Endothelial cell of umbilical vein (primary cell): ENCODE measurements at regions not wholly inside any gene's neighbourhood (a gene's known extent, or its start where the extent isn't known, plus 50 kb on each side); places are given as distances from the start of the nearest gene placed in this dataset.

Experiments used
- BruUV-seq: library from RNA; stranded (reverse); fragments of 400-500 nt; replicated peaks from 2 replicates; lab custom pipeline; 2021; lab: Mats Ljungman, UMichigan
- CTCF ChIA-PET: fragments of 300-600, 350-600 bp; sonication (Branson Sonifier 250); formaldehyde crosslinking; loops from one replicate; lab custom pipeline; 2021; ENCODE audit warnings: antibody characterized with exemption, inconsistent platforms; lab: Charles Lee
- POLR2A ChIA-PET: fragments of 300-600, 350-600 bp; sonication (Branson Sonifier 250); formaldehyde crosslinking; loops from one replicate; lab custom pipeline; 2021; ENCODE audit warnings: antibody characterized with exemption, inconsistent platforms; lab: Charles Lee
- DNase-seq: peaks from one replicate; pipeline ENCODE4 v3.0.0-alpha.2; 2011; ENCODE audit warnings: low read depth, low spot score
- FAIRE-seq: peaks from 2 replicates; lab custom pipeline; 2011; peaks lifted over from hg19 to GRCh38; lab: Jason Lieb, UNC
- H2AFZ ChIP-seq: 2 replicates; pipeline ENCODE4 v1.6.0; 2012; ENCODE audit warnings: low read depth, low read length, control low read depth, inconsistent platforms
- H3K27ac ChIP-seq: 2 replicates; pipeline ENCODE4 v1.5.1; 2011; ENCODE audit warnings: low read depth, mild to moderate bottlenecking, control low read depth, low read length, moderate library complexity; ENCODE audit not compliant: insufficient read depth
- H3K27me3 ChIP-seq, 2 experiments: 2 replicates each; pipeline versions ENCODE4 v1.6.0 to v1.6.1; 2011; ENCODE audit warnings: low read length in 2 of 2, mixed read lengths in 1 of 2; ENCODE audit not compliant: control insufficient read depth in 2 of 2, insufficient read depth in 2 of 2
- H3K36me3 ChIP-seq, 2 experiments: 2 replicates in 1 of 2; 3 replicates in 1 of 2; pipeline ENCODE4 v1.5.1; 2011; ENCODE audit warnings: low read length in 2 of 2, mild to moderate bottlenecking in 1 of 2, moderate library complexity in 1 of 2; ENCODE audit not compliant: control insufficient read depth in 2 of 2, insufficient read depth in 2 of 2; ENCODE audit errors: extremely low read depth in 1 of 2
- H3K4me1 ChIP-seq: 3 replicates; pipeline ENCODE4 v1.5.1; 2011; ENCODE audit warnings: mild to moderate bottlenecking, low read length; ENCODE audit not compliant: control insufficient read depth, insufficient read depth; ENCODE audit errors: extremely low read depth
- H3K4me2 ChIP-seq: 2 replicates; pipeline ENCODE4 v1.6.1; 2011; ENCODE audit warnings: low read length, control low read depth, mixed read lengths; ENCODE audit not compliant: insufficient read depth
- H3K4me3 ChIP-seq, 3 experiments: fragments of 200-600 bp in 1 of 3; sonication (generic), shearing (Covaris generic) in 1 of 3; replicated peaks in 1 of 3; 2 replicates each; pipeline ENCODE4 v1.5.1; 2011 to 2016; ENCODE audit warnings: control low read depth in 3 of 3, low read length in 3 of 3, mild to moderate bottlenecking in 2 of 3, inconsistent platforms in 1 of 3, low read depth in 1 of 3, moderate library complexity in 1 of 3; ENCODE audit not compliant: insufficient read depth in 1 of 3
- H3K79me2 ChIP-seq: 2 replicates; pipeline ENCODE4 v1.6.0; 2012; ENCODE audit warnings: low read length, inconsistent platforms; ENCODE audit not compliant: control insufficient read depth, insufficient read depth
- H3K9ac ChIP-seq: replicated peaks from 2 replicates; pipeline ENCODE3; 2011; ENCODE audit warnings: low read length, control low read depth; ENCODE audit not compliant: insufficient read depth; ENCODE audit errors: extremely low read depth
- H3K9me1 ChIP-seq: replicated peaks from 3 replicates; pipeline ENCODE4 v1.6.0; 2011; ENCODE audit warnings: mild to moderate bottlenecking, low read length; ENCODE audit not compliant: control insufficient read depth, insufficient read depth; ENCODE audit errors: extremely low read depth
- H3K9me3 ChIP-seq: replicated peaks from 2 replicates; pipeline ENCODE4 v1.5.1; 2012; ENCODE audit warnings: low read length, inconsistent platforms; ENCODE audit not compliant: control insufficient read depth, insufficient read depth
- H4K20me1 ChIP-seq: replicated peaks from 2 replicates; pipeline ENCODE3; 2011; ENCODE audit warnings: mild to moderate bottlenecking, low read length; ENCODE audit not compliant: control insufficient read depth, insufficient read depth; ENCODE audit errors: extremely low read depth
- CTCF ChIP-seq, 2 donors: IDR thresholded peaks; 1 replicate in 1 of 2; 2 replicates in 1 of 2; pipeline ENCODE4 v1.5.1; 2011; ENCODE audit warnings: low read length in 2 of 2, mild to moderate bottlenecking in 2 of 2, moderate library complexity in 2 of 2, control low read depth in 1 of 2, inconsistent platforms in 1 of 2, low read depth in 1 of 2; ENCODE audit not compliant: insufficient read depth in 1 of 2; ENCODE audit errors: extremely low read depth in 1 of 2
- EZH2 ChIP-seq: IDR thresholded peaks from 2 replicates; pipeline ENCODE4 v1.6.1; 2012; ENCODE audit warnings: borderline replicate concordance, low read depth, mild to moderate bottlenecking, moderate library complexity, low read length, inconsistent platforms; ENCODE audit not compliant: severe bottlenecking
- FOS ChIP-seq: IDR thresholded peaks from 2 replicates; pipeline ENCODE4 v1.6.1; 2011; ENCODE audit warnings: mild to moderate bottlenecking, low read length, moderate library complexity, borderline replicate concordance; ENCODE audit not compliant: insufficient read depth
- GATA2 ChIP-seq: IDR thresholded peaks from 2 replicates; pipeline ENCODE4 v1.7.0; 2011; ENCODE audit warnings: low read depth, mild to moderate bottlenecking, moderate library complexity, mixed read lengths, low read length; ENCODE audit not compliant: insufficient read length, insufficient read depth
- JUN ChIP-seq: IDR thresholded peaks from 2 replicates; pipeline ENCODE4 v1.6.1; 2011; ENCODE audit warnings: borderline replicate concordance, low read depth; ENCODE audit not compliant: insufficient read length, insufficient read depth
- MAX ChIP-seq: IDR thresholded peaks from 2 replicates; pipeline ENCODE4 v1.6.1; 2011; ENCODE audit not compliant: insufficient read depth, insufficient read length
- MYC ChIP-seq: IDR thresholded peaks from one replicate; pipeline ENCODE4 v1.6.1; 2011; ENCODE audit warnings: mild to moderate bottlenecking, low read depth, low read length
- POLR2A ChIP-seq: IDR thresholded peaks from 2 replicates; pipeline ENCODE4 v1.6.1; 2012; ENCODE audit warnings: low read depth, mild to moderate bottlenecking, control low read depth, low read length
- POLR2AphosphoS5 ChIP-seq: IDR thresholded peaks from 2 replicates; pipeline ENCODE4 v1.6.1; 2012; ENCODE audit warnings: low read depth, mild to moderate bottlenecking, control low read depth, low read length, moderate library complexity; ENCODE audit not compliant: insufficient read depth
- dilution Hi-C: fragments of 300-500 bp; cut with MboI; formaldehyde crosslinking; loops from one replicate; pipeline ENCODE4 v1.15.0; 2019; ENCODE audit warnings: low sequenced_read_pairs; ENCODE audit not compliant: extremely low pct_ligation_motif_present
- intact Hi-C: fragments of 100-400 bp; cut with micrococcal nuclease; formaldehyde crosslinking; loops from one replicate; pipeline ENCODE4 v1.10.0; 2022

GRCh38 chr17:14737984-14738651 is 437.2 kb downstream of the HS3ST3B1 start:
- POLR2A ChIA-PET: no interaction called here

More at GRCh38 chr17:14737984-14738651, 437.2 kb downstream of the HS3ST3B1 start:
- no peaks in the 10 kb centered on the region for H3K4me1 ChIP-seq
- FAIRE-seq: no peak
- H3K4me2 ChIP-seq: no peak overlapping the region
- no peak for DNase-seq
- no TSS peak for BruUV-seq
- H3K4me3 ChIP-seq: no peak overlapping the region
- intact Hi-C loops (no loop called here), dilution Hi-C loops (no loop called here)
- H3K27me3 ChIP-seq: no peaks in the 10 kb centered on the region
- no peaks in the 10 kb centered on the region for H4K20me1 ChIP-seq
- H3K79me2 ChIP-seq: no peaks in the 10 kb centered on the region
- no peak overlapping the region for H3K9ac ChIP-seq
- peaks cover 2% of the 10 kb centered on the region for H3K9me3 ChIP-seq
- CTCF ChIA-PET: no interaction called here
- TF ChIP-seq MYC (no peak), GATA2 (no peak), EZH2 (no peak), MAX (no peak), JUN (no peak), FOS (no peak), CTCF (IDR thresholded peaks at IDR 0.05; ENCODE audit: extremely low read depth in 1 of 2, insufficient read depth in 1 of 2, low read depth in 1 of 2, low read length in 2 of 2) (no peak), POLR2A (no peak), POLR2AphosphoS5 (no peak)
- H3K9me1 ChIP-seq: no peaks in the 10 kb centered on the region
- H3K27ac ChIP-seq: no peak overlapping the region
- no peak overlapping the region for H2AFZ ChIP-seq
- H3K36me3 ChIP-seq: no peaks in the 10 kb centered on the region
